Epithelial cell of proximal tubule (primary cell): ENCODE measurements at regions not wholly inside any gene's neighbourhood (a gene's known extent, or its start where the extent isn't known, plus 50 kb on each side); places are given as distances from the start of the nearest gene placed in this dataset.
A peak's percentile ranks its signal among the peaks of the same experiment; 100 is the strongest.

Source experiments
- DNase-seq: peaks from one replicate; pipeline ENCODE4 v3.0.0-alpha.2; 2011; ENCODE audit warnings: low read depth
- H3K4me3 ChIP-seq: 2 replicates; pipeline ENCODE4 v1.5.1; 2011; ENCODE audit warnings: low read depth, mild to moderate bottlenecking, low read length
- TF ChIP-seq, protein P1 (sequence below): conservative IDR thresholded peaks from 2 replicates; pipeline ENCODE4 v1.5.1; 2012; ENCODE audit warnings: low read depth, mild to moderate bottlenecking, low read length

GRCh38 chr4:10897076-10897475, 212.5 kb upstream of the CLNK start:
- H3K4me3 ChIP-seq = no peak overlapping the region
- TF ChIP-seq, protein P1, sequence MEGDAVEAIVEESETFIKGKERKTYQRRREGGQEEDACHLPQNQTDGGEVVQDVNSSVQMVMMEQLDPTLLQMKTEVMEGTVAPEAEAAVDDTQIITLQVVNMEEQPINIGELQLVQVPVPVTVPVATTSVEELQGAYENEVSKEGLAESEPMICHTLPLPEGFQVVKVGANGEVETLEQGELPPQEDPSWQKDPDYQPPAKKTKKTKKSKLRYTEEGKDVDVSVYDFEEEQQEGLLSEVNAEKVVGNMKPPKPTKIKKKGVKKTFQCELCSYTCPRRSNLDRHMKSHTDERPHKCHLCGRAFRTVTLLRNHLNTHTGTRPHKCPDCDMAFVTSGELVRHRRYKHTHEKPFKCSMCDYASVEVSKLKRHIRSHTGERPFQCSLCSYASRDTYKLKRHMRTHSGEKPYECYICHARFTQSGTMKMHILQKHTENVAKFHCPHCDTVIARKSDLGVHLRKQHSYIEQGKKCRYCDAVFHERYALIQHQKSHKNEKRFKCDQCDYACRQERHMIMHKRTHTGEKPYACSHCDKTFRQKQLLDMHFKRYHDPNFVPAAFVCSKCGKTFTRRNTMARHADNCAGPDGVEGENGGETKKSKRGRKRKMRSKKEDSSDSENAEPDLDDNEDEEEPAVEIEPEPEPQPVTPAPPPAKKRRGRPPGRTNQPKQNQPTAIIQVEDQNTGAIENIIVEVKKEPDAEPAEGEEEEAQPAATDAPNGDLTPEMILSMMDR = no peak
- no peak for DNase-seq

GRCh38 chr4:10893395-10893794, 208.8 kb upstream of the CLNK start:
- DNase-seq = no peak
- TF ChIP-seq, protein P1 = peak; percentile 46
- H3K4me3 ChIP-seq = no peak overlapping the region

GRCh38 chr4:10891866-10892265, 207.3 kb upstream of the CLNK start:
- TF ChIP-seq, protein P1 = no peak
- no peak for DNase-seq
- H3K4me3 ChIP-seq = no peak overlapping the region

DNA sequence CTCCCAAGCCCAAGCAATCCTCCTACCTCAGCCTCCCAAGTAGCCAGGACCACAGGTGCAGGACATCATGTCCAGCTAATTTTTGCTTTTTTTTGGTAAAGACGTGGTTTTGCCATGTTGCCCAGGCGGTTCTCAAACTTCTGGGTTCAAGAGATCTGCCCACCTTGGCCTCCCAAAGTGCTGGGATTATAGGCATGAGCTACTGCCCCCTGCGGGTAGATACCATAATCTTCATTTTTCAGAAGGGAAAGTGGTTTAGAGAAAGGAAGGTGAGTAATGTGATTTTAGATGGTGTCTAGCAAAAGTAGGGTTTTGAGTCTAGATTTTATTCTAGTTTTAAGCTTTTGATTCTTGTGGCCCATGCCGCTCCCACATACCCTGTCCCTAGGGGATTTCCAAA, 205.3 kb upstream of the CLNK start:
- DNase-seq = no peak
- H3K4me3 ChIP-seq = no peak overlapping the region
- TF ChIP-seq, protein P1 = no peak

DNA sequence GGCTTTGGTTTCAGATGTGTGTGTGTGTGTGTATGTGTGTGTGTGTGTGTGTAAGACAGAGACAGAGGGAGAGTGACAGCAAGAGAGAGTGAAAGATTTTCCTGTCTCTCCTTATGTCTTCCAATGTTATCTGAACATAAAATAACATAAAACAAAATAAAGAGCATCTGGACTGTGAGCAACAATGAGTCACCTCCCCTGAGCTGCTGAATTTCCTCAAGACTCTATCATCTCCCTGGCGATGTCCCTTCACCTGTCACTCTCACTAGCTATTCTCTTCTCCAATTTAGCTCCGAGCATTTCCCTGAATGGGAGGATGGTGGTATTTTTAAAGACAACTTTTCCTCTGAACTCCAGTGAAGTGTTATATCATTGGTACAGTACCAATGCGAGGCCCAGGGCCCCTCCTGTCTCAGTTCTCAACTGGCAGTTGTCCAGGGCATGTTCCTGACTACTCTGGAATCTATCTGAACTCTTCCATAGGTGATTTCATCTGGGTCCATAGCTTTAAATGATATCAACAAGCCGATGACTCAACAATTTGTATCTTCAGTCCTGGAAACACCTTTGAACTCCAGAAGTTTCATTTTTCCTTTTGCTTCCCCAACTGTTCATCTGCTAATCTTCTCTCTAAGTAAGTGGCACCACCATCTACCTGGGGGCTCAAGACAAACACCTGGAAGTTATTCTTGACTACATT, 195.0 kb upstream of the CLNK start:
- TF ChIP-seq, protein P1 = no peak
- H3K4me3 ChIP-seq = no peak overlapping the region
- no peak for DNase-seq

DNA sequence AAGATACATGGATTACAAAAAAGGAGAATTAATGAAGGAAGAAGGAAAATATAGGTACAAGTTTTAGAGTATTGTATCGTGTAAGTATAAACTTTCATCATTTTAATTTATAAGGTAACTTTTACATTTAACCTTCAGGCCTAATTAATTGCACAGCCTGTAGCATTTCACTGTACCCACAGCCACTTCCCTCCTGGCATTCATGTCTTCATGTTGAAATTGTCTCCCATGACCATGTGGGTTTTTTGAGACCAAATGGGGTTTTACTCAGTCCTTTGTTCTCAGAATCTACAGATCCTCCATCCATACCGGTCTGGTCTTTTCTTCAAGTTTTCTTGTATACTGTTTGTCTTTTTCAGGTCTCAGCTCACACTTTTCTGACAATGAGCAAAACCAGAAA, 194.3 kb upstream of the CLNK start:
- TF ChIP-seq, protein P1 = no peak
- DNase-seq = no peak
- H3K4me3 ChIP-seq = no peak overlapping the region

DNA sequence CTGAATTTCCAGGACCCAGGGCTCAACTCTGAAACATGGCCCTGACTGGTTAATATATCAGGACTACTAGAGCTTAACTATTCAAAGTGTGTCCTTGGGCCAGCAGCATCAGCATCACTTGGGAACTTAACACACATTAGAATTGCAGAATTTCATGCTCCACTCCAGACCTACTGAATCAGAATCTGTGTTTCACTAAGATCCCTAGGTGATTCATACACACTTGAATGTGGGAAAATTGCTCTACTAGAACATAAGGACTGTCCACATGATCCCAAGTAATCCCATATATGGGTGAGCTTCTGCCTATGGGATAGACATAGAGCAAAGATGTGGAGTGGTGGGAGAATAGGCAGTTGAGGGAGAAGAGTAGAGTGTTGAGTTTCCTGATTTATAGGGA, 192.5 kb upstream of the CLNK start:
- H3K4me3 ChIP-seq = no peak overlapping the region
- no peak for DNase-seq

More for the DNA sequence above, 192.5 kb upstream of the CLNK start:
- TF ChIP-seq, protein P1 = no peak
